HEK293 (cell line): ENCODE measurements at regions not wholly inside any gene's neighbourhood (a gene's known extent, or its start where the extent isn't known, plus 50 kb on each side); places are given as distances from the start of the nearest gene placed in this dataset.

Experiments
- CTCF ChIA-PET: fragments of 350-600 bp; formaldehyde crosslinking; extraction: SDS; loops from one replicate; lab custom pipeline; 2021; ENCODE audit warnings: antibody characterized with exemption; lab: Yijun Ruan, JAX
- POLR2A ChIA-PET: fragments of 300-600 bp; formaldehyde crosslinking; extraction: SDS; loops from one replicate; lab custom pipeline; 2020; ENCODE audit warnings: antibody characterized with exemption, inconsistent platforms; lab: Yijun Ruan, JAX
- H3K27ac ChIP-seq: fragments of 200-500 bp; sonication (Bioruptor generic); 2 replicates; pipeline ENCODE4 v1.5.1; 2014; ENCODE audit warnings: low read depth, low read length, control low read depth, inconsistent platforms; ENCODE audit errors: extremely low read depth
- H3K36me3 ChIP-seq, 2 experiments: fragments of 200-500 bp in 1 of 2; sonication (Bioruptor generic) in 1 of 2; 1 replicate in 1 of 2; 2 replicates in 1 of 2; pipeline ENCODE4 v1.5.1; 2014 to 2017; ENCODE audit warnings: inconsistent platforms in 2 of 2, low read length in 2 of 2; ENCODE audit not compliant: control insufficient read depth in 2 of 2, insufficient read depth in 1 of 2
- H3K4me1 ChIP-seq: fragments of 200-500 bp; sonication (Bioruptor generic); 2 replicates; pipeline ENCODE4 v1.5.1; 2014; ENCODE audit warnings: mild to moderate bottlenecking, low read length, inconsistent platforms; ENCODE audit not compliant: control insufficient read depth, insufficient read depth
- H3K4me3 ChIP-seq: 2 replicates; pipeline ENCODE4 v1.5.1; 2011; ENCODE audit warnings: low read depth, mild to moderate bottlenecking, control low read depth, low read length, moderate library complexity
- H3K9me3 ChIP-seq: fragments of 200-500 bp; sonication (Bioruptor generic); 2 replicates; pipeline ENCODE4 v1.5.1; 2014; ENCODE audit warnings: low read depth, low read length, inconsistent platforms; ENCODE audit not compliant: control insufficient read depth, insufficient read depth
- HOXA7 ChIP-seq: sonication (generic); formaldehyde crosslinking; IDR thresholded peaks from 2 replicates; pipeline ENCODE4 v1.8.1; 2022; ENCODE audit warnings: missing genetic modification reagents, borderline replicate concordance
- KLF8 ChIP-seq: fragments of 450-650 bp; formaldehyde crosslinking; IDR thresholded peaks from 2 replicates; pipeline ENCODE4 v1.5.1; 2016; ENCODE audit warnings: missing biosample characterization, missing genetic modification characterization
- RBAK ChIP-seq: fragments of 450-650 bp; formaldehyde crosslinking; IDR thresholded peaks from 2 replicates; pipeline ENCODE4 v1.5.1; 2016; ENCODE audit warnings: missing biosample characterization, missing genetic modification characterization
- ZBTB26 ChIP-seq: fragments of 450-650 bp; formaldehyde crosslinking; optimal IDR thresholded peaks from 2 replicates; pipeline ENCODE3; 2016; ENCODE audit warnings: missing biosample characterization, mild to moderate bottlenecking, missing genetic modification characterization
- ZFP41 ChIP-seq: fragments of 450-650 bp; formaldehyde crosslinking; IDR thresholded peaks from 2 replicates; pipeline ENCODE4 v1.5.1; 2016; ENCODE audit warnings: missing biosample characterization, missing genetic modification characterization, borderline replicate concordance
- ZNF121 ChIP-seq: fragments of 450-650 bp; formaldehyde crosslinking; IDR thresholded peaks from 2 replicates; pipeline ENCODE4 v1.5.1; 2016; ENCODE audit warnings: missing biosample characterization, missing genetic modification characterization
- ZNF138 ChIP-seq: fragments of 450-650 bp; formaldehyde crosslinking; IDR thresholded peaks from 2 replicates; pipeline ENCODE4 v1.5.1; 2016; ENCODE audit warnings: missing biosample characterization, missing genetic modification characterization, borderline replicate concordance
- ZNF211 ChIP-seq: fragments of 450-650 bp; formaldehyde crosslinking; IDR thresholded peaks from 2 replicates; pipeline ENCODE4 v1.5.1; 2016; ENCODE audit warnings: low read depth, missing biosample characterization, missing genetic modification characterization
- ZNF341 ChIP-seq: fragments of 450-650 bp; formaldehyde crosslinking; IDR thresholded peaks from 2 replicates; pipeline ENCODE4; 2016; ENCODE audit warnings: low read depth, missing biosample characterization, missing genetic modification characterization
- ZNF350 ChIP-seq: fragments of 450-650 bp; formaldehyde crosslinking; IDR thresholded peaks from 2 replicates; pipeline ENCODE4 v1.5.0; 2017; ENCODE audit warnings: missing biosample characterization, mild to moderate bottlenecking, missing genetic modification characterization
- ZNF488 ChIP-seq: fragments of 450-650 bp; formaldehyde crosslinking; IDR thresholded peaks from 2 replicates; pipeline ENCODE4 v1.5.1; 2016; ENCODE audit warnings: missing biosample characterization, missing genetic modification characterization
- ZNF514 ChIP-seq: fragments of 450-650 bp; formaldehyde crosslinking; IDR thresholded peaks from 2 replicates; pipeline ENCODE4 v1.5.1; 2016; ENCODE audit warnings: missing biosample characterization, missing genetic modification characterization
- ZNF548 ChIP-seq: fragments of 450-650 bp; formaldehyde crosslinking; IDR thresholded peaks from 2 replicates; pipeline ENCODE4 v1.5.1; 2016; ENCODE audit warnings: missing biosample characterization, missing genetic modification characterization
- ZNF561 ChIP-seq: fragments of 450-650 bp; IDR thresholded peaks from 2 replicates; pipeline ENCODE4 v1.5.1; 2018; ENCODE audit warnings: missing biosample characterization, missing genetic modification characterization, borderline replicate concordance
- ZNF585B ChIP-seq: fragments of 450-650 bp; formaldehyde crosslinking; IDR thresholded peaks from 2 replicates; pipeline ENCODE4 v1.5.1; 2016; ENCODE audit warnings: missing biosample characterization, missing genetic modification characterization
- ZNF623 ChIP-seq: fragments of 450-650 bp; formaldehyde crosslinking; IDR thresholded peaks from 2 replicates; pipeline ENCODE4 v1.5.1; 2016; ENCODE audit warnings: missing biosample characterization, missing genetic modification characterization
- ZNF664 ChIP-seq: fragments of 450-650 bp; formaldehyde crosslinking; IDR thresholded peaks from 2 replicates; pipeline ENCODE4 v1.5.1; 2016; ENCODE audit warnings: missing biosample characterization, missing genetic modification characterization
- ZNF76 ChIP-seq: fragments of 450-650 bp; formaldehyde crosslinking; IDR thresholded peaks from 2 replicates; pipeline ENCODE4; 2016; ENCODE audit warnings: low read depth, missing biosample characterization, missing genetic modification characterization, borderline replicate concordance
- ZNF837 ChIP-seq: fragments of 450-650 bp; formaldehyde crosslinking; IDR thresholded peaks from 2 replicates; pipeline ENCODE4 v1.5.1; 2016; ENCODE audit warnings: missing biosample characterization, missing genetic modification characterization
- TF ChIP-seq, protein P1 (sequence below): fragments of 450-650 bp; formaldehyde crosslinking; IDR thresholded peaks from 2 replicates; pipeline ENCODE4 v1.5.1; 2016; ENCODE audit warnings: missing biosample characterization, missing genetic modification characterization
- TF ChIP-seq, protein P2 (sequence below): fragments of 450-650 bp; IDR thresholded peaks from 2 replicates; pipeline ENCODE4 v1.5.1; 2018; ENCODE audit warnings: missing biosample characterization, missing genetic modification characterization
- TF ChIP-seq, protein P3 (sequence below): fragments of 450-650 bp; formaldehyde crosslinking; IDR thresholded peaks from 2 replicates; pipeline ENCODE4 v1.5.1; 2016; ENCODE audit warnings: missing biosample characterization, missing genetic modification characterization
- TF ChIP-seq, protein P4 (sequence below): fragments of 450-650 bp; formaldehyde crosslinking; IDR thresholded peaks from 2 replicates; pipeline ENCODE4 v1.5.1; 2016; ENCODE audit warnings: missing biosample characterization, missing genetic modification characterization, borderline replicate concordance

DNA sequence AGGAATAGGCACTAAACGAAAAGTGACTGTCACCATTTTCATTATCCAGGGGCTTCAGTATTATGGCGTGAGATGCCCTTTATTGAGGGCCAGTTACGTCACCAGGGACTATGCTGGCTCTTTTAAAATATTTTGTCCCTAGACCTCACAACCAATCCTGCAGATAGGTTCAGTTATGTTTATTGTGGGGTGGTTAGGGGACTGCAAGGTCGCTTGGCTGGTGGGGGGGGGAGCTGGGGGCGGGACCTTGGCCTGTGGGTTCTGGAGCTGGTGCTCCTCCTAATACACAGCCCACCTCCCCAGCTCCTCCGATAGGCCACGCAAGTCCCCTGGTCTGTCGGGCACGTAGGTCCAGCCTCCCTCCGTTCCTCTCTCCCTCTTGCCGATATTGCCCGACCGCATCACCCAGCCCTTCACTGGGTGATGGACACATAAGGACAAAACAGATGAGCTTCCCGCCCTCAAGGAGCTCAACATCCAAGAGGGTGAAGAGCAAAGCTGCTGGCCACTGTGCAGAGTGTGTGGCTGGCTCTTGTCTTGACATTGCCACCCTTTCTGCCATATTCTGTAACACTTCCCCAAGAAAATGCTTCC is 271.8 kb downstream of the MATN1 start:
- no peaks in the 10 kb centered on the region for H3K36me3 ChIP-seq
- no peak overlapping the region for H3K4me3 ChIP-seq
- TF ChIP-seq ZNF341 (tag by site-specific recombination) (no peak), ZNF837 (tag by site-specific recombination) (no peak), RBAK (tag by site-specific recombination) (no peak), ZNF211 (tag by site-specific recombination) (no peak), ZNF585B (no peak), ZBTB26 (tag by site-specific recombination) (no peak), ZNF350 (tag by site-specific recombination) (no peak)
- TF ChIP-seq, all 188 proteins: peak for 0
- ChIA-PET CTCF (interaction anchor here (0.5 to 0.6 kb wide), 2 partner anchors 126 to 198 kb away, joined by 3 read pairs; no protein-coding TSS in a partner anchor), POLR2A (no interaction called here)
- no peaks in the 10 kb centered on the region for H3K4me1 ChIP-seq
- no peak overlapping the region for H3K27ac ChIP-seq
- no peaks in the 10 kb centered on the region for H3K9me3 ChIP-seq

- no peaks in the 10 kb centered on the region for H3K36me3 ChIP-seq
- TF ChIP-seq HOXA7 (CRISPR knock-in tag), result no peak
- no peak for TF ChIP-seq ZNF561 (tag by site-specific recombination)
- TF ChIP-seq, protein P1, sequence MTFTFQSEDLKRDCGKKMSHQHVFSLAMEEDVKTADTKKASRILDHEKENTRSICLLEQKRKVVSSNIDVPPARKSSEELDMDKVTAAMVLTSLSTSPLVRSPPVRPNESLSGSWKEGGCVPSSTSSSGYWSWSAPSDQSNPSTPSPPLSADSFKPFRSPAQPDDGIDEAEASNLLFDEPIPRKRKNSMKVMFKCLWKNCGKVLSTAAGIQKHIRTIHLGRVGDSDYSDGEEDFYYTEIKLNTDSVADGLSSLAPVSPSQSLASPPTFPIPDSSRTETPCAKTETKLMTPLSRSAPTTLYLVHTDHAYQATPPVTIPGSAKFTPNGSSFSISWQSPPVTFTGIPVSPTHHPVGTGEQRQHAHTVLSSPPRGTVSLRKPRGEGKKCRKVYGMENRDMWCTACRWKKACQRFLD (tag by site-specific recombination), result no peak
- TF ChIP-seq, protein P2, sequence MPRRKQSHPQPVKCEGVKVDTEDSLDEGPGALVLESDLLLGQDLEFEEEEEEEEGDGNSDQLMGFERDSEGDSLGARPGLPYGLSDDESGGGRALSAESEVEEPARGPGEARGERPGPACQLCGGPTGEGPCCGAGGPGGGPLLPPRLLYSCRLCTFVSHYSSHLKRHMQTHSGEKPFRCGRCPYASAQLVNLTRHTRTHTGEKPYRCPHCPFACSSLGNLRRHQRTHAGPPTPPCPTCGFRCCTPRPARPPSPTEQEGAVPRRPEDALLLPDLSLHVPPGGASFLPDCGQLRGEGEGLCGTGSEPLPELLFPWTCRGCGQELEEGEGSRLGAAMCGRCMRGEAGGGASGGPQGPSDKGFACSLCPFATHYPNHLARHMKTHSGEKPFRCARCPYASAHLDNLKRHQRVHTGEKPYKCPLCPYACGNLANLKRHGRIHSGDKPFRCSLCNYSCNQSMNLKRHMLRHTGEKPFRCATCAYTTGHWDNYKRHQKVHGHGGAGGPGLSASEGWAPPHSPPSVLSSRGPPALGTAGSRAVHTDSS (tag by site-specific recombination), result no peak
- TF ChIP-seq ZNF548 (tag by site-specific recombination), result no peak
- TF ChIP-seq ZNF664 (tag by site-specific recombination), result no peak
- TF ChIP-seq, protein P3, sequence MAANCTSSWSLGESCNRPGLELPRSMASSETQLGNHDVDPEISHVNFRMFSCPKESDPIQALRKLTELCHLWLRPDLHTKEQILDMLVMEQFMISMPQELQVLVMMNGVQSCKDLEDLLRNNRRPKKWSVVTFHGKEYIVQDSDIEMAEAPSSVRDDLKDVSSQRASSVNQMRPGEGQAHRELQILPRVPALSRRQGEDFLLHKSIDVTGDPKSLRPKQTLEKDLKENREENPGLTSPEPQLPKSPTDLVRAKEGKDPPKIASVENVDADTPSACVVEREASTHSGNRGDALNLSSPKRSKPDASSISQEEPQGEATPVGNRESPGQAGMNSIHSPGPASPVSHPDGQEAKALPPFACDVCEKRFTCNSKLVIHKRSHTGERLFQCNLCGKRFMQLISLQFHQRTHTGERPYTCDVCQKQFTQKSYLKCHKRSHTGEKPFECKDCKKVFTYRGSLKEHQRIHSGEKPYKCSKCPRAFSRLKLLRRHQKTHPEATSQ (tag by site-specific recombination), result no peak
- no peak for TF ChIP-seq ZNF138 (tag by site-specific recombination)
- no peak for TF ChIP-seq KLF8 (tag by site-specific recombination)
- no peak for TF ChIP-seq ZNF121 (tag by site-specific recombination)
- TF ChIP-seq ZNF488 (tag by site-specific recombination), result no peak
- no peak for TF ChIP-seq ZNF341 (tag by site-specific recombination)
- TF ChIP-seq ZFP41, result no peak
- TF ChIP-seq ZNF76 (tag by site-specific recombination), result no peak
- TF ChIP-seq ZNF623 (tag by site-specific recombination), result no peak
- TF ChIP-seq, protein P4, sequence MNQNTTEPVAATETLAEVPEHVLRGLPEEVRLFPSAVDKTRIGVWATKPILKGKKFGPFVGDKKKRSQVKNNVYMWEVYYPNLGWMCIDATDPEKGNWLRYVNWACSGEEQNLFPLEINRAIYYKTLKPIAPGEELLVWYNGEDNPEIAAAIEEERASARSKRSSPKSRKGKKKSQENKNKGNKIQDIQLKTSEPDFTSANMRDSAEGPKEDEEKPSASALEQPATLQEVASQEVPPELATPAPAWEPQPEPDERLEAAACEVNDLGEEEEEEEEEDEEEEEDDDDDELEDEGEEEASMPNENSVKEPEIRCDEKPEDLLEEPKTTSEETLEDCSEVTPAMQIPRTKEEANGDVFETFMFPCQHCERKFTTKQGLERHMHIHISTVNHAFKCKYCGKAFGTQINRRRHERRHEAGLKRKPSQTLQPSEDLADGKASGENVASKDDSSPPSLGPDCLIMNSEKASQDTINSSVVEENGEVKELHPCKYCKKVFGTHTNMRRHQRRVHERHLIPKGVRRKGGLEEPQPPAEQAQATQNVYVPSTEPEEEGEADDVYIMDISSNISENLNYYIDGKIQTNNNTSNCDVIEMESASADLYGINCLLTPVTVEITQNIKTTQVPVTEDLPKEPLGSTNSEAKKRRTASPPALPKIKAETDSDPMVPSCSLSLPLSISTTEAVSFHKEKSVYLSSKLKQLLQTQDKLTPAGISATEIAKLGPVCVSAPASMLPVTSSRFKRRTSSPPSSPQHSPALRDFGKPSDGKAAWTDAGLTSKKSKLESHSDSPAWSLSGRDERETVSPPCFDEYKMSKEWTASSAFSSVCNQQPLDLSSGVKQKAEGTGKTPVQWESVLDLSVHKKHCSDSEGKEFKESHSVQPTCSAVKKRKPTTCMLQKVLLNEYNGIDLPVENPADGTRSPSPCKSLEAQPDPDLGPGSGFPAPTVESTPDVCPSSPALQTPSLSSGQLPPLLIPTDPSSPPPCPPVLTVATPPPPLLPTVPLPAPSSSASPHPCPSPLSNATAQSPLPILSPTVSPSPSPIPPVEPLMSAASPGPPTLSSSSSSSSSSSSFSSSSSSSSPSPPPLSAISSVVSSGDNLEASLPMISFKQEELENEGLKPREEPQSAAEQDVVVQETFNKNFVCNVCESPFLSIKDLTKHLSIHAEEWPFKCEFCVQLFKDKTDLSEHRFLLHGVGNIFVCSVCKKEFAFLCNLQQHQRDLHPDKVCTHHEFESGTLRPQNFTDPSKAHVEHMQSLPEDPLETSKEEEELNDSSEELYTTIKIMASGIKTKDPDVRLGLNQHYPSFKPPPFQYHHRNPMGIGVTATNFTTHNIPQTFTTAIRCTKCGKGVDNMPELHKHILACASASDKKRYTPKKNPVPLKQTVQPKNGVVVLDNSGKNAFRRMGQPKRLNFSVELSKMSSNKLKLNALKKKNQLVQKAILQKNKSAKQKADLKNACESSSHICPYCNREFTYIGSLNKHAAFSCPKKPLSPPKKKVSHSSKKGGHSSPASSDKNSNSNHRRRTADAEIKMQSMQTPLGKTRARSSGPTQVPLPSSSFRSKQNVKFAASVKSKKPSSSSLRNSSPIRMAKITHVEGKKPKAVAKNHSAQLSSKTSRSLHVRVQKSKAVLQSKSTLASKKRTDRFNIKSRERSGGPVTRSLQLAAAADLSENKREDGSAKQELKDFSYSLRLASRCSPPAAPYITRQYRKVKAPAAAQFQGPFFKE (tag by site-specific recombination), result no peak
- TF ChIP-seq ZNF514 (tag by site-specific recombination), result no peak
- POLR2A ChIA-PET, result no interaction called here
- H3K9me3 ChIP-seq, result no peaks in the 10 kb centered on the region
- no peak overlapping the region for H3K27ac ChIP-seq
- CTCF ChIA-PET, result no interaction called here
- no peak overlapping the region for H3K4me3 ChIP-seq
- H3K4me1 ChIP-seq, result no peaks in the 10 kb centered on the region
Observed at GRCh38 chr1:30450818-30451233, 272.6 kb downstream of the MATN1 start.
